K562 (cell line): ENCODE measurements at regions not wholly inside any gene's neighbourhood (a gene's known extent, or its start where the extent isn't known, plus 50 kb on each side); places are given as distances from the start of the nearest gene placed in this dataset.

Source experiments
- ATAC-seq: fragments of 200-7000 bp; cut with Tn5 transposase; 3 replicates; pipeline ENCODE4 v1.9.1; 2020; ENCODE audit warnings: moderate library complexity
- BruUV-seq: library from RNA; stranded (reverse); fragments of 400-500 nt; replicated peaks from 2 replicates; lab custom pipeline; 2021; lab: Mats Ljungman, UMichigan
- CTCF ChIA-PET: fragments of 300-600 bp; formaldehyde crosslinking; extraction: SDS; loops from one replicate; lab custom pipeline; 2021; ENCODE audit warnings: low intra/inter-chr PET ratio; lab: Yijun Ruan, JAX
- POLR2A ChIA-PET: fragments of 300-600, 350-650 bp; sonication (Branson Sonifier 250); formaldehyde crosslinking; extraction: SDS; loops from one replicate; lab custom pipeline; 2021; ENCODE audit warnings: antibody characterized with exemption, inconsistent platforms; lab: Yijun Ruan, JAX
- DNase-seq, 4 experiments: peaks; one replicate each; pipeline versions ENCODE4 v3.0.0 to v3.0.0-alpha.2; 2011 to 2018; ENCODE audit warnings: low spot score in 3 of 4, mixed read lengths in 3 of 4; ENCODE audit errors: extremely low read depth in 1 of 4
- FAIRE-seq: peaks from 2 replicates; lab custom pipeline; 2011; peaks lifted over from hg19 to GRCh38; lab: Jason Lieb, UNC
- H2AFZ ChIP-seq: 2 replicates; pipeline ENCODE4 v1.6.0; 2011; ENCODE audit warnings: low read depth, low read length, control low read depth, inconsistent platforms
- H3K27ac ChIP-seq: fragments of 200-600 bp; 3 replicates; pipeline ENCODE4 v1.8.0; 2011; ENCODE audit warnings: low read depth, mild to moderate bottlenecking, control low read depth, inconsistent platforms, low read length, moderate library complexity, mixed read lengths; ENCODE audit errors: extremely low read depth
- H3K27me3 ChIP-seq, 2 experiments: fragments of 300-600 bp in 1 of 2; 2 replicates in 1 of 2; 3 replicates in 1 of 2; pipeline versions ENCODE4 v1.6.0 to v1.8.0; 2011; ENCODE audit warnings: inconsistent platforms in 2 of 2, low read length in 2 of 2, mild to moderate bottlenecking in 1 of 2, mixed read lengths in 1 of 2, moderate library complexity in 1 of 2; ENCODE audit not compliant: control insufficient read depth in 2 of 2, insufficient read depth in 2 of 2
- H3K36me3 ChIP-seq: fragments of 300-600 bp; 3 replicates; pipeline ENCODE4 v1.8.0; 2011; ENCODE audit warnings: mild to moderate bottlenecking, low read length, inconsistent platforms; ENCODE audit not compliant: control insufficient read depth, insufficient read depth
- H3K4me1 ChIP-seq, 2 experiments: fragments of 200-600 bp in 1 of 2; replicated peaks in 1 of 2; 2 replicates in 1 of 2; 3 replicates in 1 of 2; pipeline versions ENCODE4 v1.5.1 to v1.8.0; 2011; ENCODE audit warnings: inconsistent platforms in 2 of 2, low read length in 2 of 2, mild to moderate bottlenecking in 1 of 2, mixed read lengths in 1 of 2, moderate library complexity in 1 of 2; ENCODE audit not compliant: control insufficient read depth in 2 of 2, insufficient read depth in 2 of 2
- H3K4me2 ChIP-seq: 2 replicates; pipeline ENCODE4 v1.6.1; 2011; ENCODE audit warnings: low read length, control low read depth, inconsistent platforms, mixed read lengths; ENCODE audit not compliant: insufficient read depth
- H3K4me3 ChIP-seq: fragments of 200-600 bp; sonication (generic), shearing (Covaris generic); 2 replicates; pipeline ENCODE4 v1.5.1; 2016; ENCODE audit warnings: control low read depth, inconsistent platforms
- H3K79me2 ChIP-seq: fragments of 200-600 bp; 3 replicates; pipeline ENCODE4 v1.8.0; 2011; ENCODE audit warnings: low read length, inconsistent platforms; ENCODE audit not compliant: control insufficient read depth, insufficient read depth
- H3K9ac ChIP-seq, 2 experiments: 2 replicates each; pipeline versions ENCODE4 v1.6.0 to v1.6.1; 2011; ENCODE audit warnings: low read depth in 2 of 2, low read length in 2 of 2, control low read depth in 1 of 2, inconsistent platforms in 1 of 2, mild to moderate bottlenecking in 1 of 2, mixed read lengths in 1 of 2; ENCODE audit not compliant: insufficient read depth in 1 of 2
- H3K9me1 ChIP-seq: one replicate; pipeline ENCODE4 v1.6.0; 2011; ENCODE audit warnings: inconsistent platforms, mild to moderate bottlenecking, low read length, moderate library complexity; ENCODE audit not compliant: control insufficient read depth, insufficient read depth
- H3K9me3 ChIP-seq: replicated peaks from 2 replicates; pipeline ENCODE4 v1.5.1; 2011; ENCODE audit warnings: low read depth, low read length, inconsistent platforms; ENCODE audit not compliant: control insufficient read depth, insufficient read depth
- H4K20me1 ChIP-seq: replicated peaks from 2 replicates; pipeline ENCODE4 v1.6.1; 2011; ENCODE audit warnings: low read length, inconsistent platforms, mixed read lengths; ENCODE audit not compliant: control insufficient read depth, insufficient read depth
- BHLHE40 ChIP-seq: IDR thresholded peaks from 2 replicates; pipeline ENCODE4 v1.6.1; 2011; ENCODE audit warnings: low read length, improper control_type of control experiment
- EP400 ChIP-seq: fragments of 450-650 bp; IDR thresholded peaks from 2 replicates; pipeline ENCODE4 v1.6.1; 2017; ENCODE audit warnings: antibody characterized with exemption, mild to moderate bottlenecking, moderate library complexity
- MTA2 ChIP-seq: fragments of 450-650 bp; IDR thresholded peaks from 2 replicates; pipeline ENCODE4 v1.6.1; 2016; ENCODE audit warnings: low read depth
- NCOR1 ChIP-seq: fragments of 450-650 bp; IDR thresholded peaks from 2 replicates; pipeline ENCODE4 v1.6.1; 2016; ENCODE audit warnings: mild to moderate bottlenecking, moderate library complexity
- POLR2G ChIP-seq: fragments of 200-400 bp; formaldehyde crosslinking; IDR thresholded peaks from 2 replicates; pipeline ENCODE4 v1.6.1; 2017; ENCODE audit warnings: low read depth, mild to moderate bottlenecking, antibody characterized with exemption, low read length, moderate library complexity
- POLR3G ChIP-seq: IDR thresholded peaks from 2 replicates; pipeline ENCODE4 v1.6.1; 2011; ENCODE audit not compliant: insufficient read length, insufficient replicate concordance; ENCODE audit errors: extremely low read depth
- RBM34 ChIP-seq: fragments of 200-400 bp; formaldehyde crosslinking; IDR thresholded peaks from 2 replicates; pipeline ENCODE4 v1.6.1; 2018; ENCODE audit warnings: low read length, borderline replicate concordance; ENCODE audit not compliant: insufficient read depth
- TAF15 ChIP-seq: fragments of 200-400 bp; formaldehyde crosslinking; IDR thresholded peaks from 2 replicates; pipeline ENCODE4 v1.6.1; 2017; ENCODE audit warnings: mild to moderate bottlenecking, low read depth, low read length, moderate library complexity
- TBL1XR1 ChIP-seq, 2 experiments: IDR thresholded peaks; 2 replicates each; pipeline ENCODE4 v1.6.1; 2012; ENCODE audit warnings: improper control_type of control experiment in 2 of 2, low read length in 2 of 2, mild to moderate bottlenecking in 1 of 2
- TFAM ChIP-seq: fragments of 250-450 bp; sonication (Bioruptor Pico); conservative IDR thresholded peaks from 2 replicates; pipeline ENCODE4 v1.5.0; 2021; ENCODE audit warnings: mild to moderate bottlenecking, moderate library complexity
- ZNF124 ChIP-seq: sonication (generic); formaldehyde crosslinking; IDR thresholded peaks from 2 replicates; pipeline ENCODE4 v1.8.1; 2022; ENCODE audit warnings: missing genetic modification reagents
- ZNF165 ChIP-seq: fragments of 250-450 bp; sonication (Bioruptor Pico); IDR thresholded peaks from 2 replicates; pipeline ENCODE4 v1.4.0; 2020; ENCODE audit warnings: borderline replicate concordance
- ZNF23 ChIP-seq: fragments of 250-450 bp; sonication (Bioruptor Pico); IDR thresholded peaks from 2 replicates; pipeline ENCODE4 v1.4.0; 2020; ENCODE audit warnings: mild to moderate bottlenecking
- ZNF232 ChIP-seq: sonication (generic); formaldehyde crosslinking; IDR thresholded peaks from 2 replicates; pipeline ENCODE4 v1.8.0; 2022; ENCODE audit warnings: mild to moderate bottlenecking, missing genetic modification reagents
- ZNF347 ChIP-seq: fragments of 450-650 bp; formaldehyde crosslinking; IDR thresholded peaks from 2 replicates; pipeline ENCODE4 v1.4.0; 2020; ENCODE audit warnings: low read depth, mild to moderate bottlenecking, moderate library complexity
- ZNF589 ChIP-seq: fragments of 200-800 bp; sonication (Bioruptor generic); IDR thresholded peaks from 2 replicates; pipeline ENCODE4 v1.6.1; 2016; ENCODE audit warnings: low read depth, missing genetic modification characterization, missing compliant biosample characterization
- WGBS: fragments of 100-300 bp; shearing (Covaris generic); methylation state at CpG from one replicate; pipeline ENCODE4 v1.1.6; 2016; ENCODE audit warnings: low coverage, mixed read lengths; ENCODE audit not compliant: insufficient coverage; ENCODE audit errors: missing lambda C conversion rate; 5-methylcytosine and 5-hydroxymethylcytosine counted together
- in situ Hi-C: fragments of 300-500 bp; cut with MboI; formaldehyde crosslinking; loops from 4 replicates; pipeline ENCODE4 v1.15.0; 2018; ENCODE audit warnings: inconsistent platforms, mixed read lengths
- intact Hi-C: fragments of 100-400 bp; cut with micrococcal nuclease; formaldehyde crosslinking; loops from 2 replicates; pipeline ENCODE4 v1.14.2; 2022
- TF ChIP-seq, protein P1 (sequence below), 2 experiments: fragments of 450-650 bp; IDR thresholded peaks; 2 replicates each; pipeline ENCODE4 v1.6.1; 2016

DNA sequence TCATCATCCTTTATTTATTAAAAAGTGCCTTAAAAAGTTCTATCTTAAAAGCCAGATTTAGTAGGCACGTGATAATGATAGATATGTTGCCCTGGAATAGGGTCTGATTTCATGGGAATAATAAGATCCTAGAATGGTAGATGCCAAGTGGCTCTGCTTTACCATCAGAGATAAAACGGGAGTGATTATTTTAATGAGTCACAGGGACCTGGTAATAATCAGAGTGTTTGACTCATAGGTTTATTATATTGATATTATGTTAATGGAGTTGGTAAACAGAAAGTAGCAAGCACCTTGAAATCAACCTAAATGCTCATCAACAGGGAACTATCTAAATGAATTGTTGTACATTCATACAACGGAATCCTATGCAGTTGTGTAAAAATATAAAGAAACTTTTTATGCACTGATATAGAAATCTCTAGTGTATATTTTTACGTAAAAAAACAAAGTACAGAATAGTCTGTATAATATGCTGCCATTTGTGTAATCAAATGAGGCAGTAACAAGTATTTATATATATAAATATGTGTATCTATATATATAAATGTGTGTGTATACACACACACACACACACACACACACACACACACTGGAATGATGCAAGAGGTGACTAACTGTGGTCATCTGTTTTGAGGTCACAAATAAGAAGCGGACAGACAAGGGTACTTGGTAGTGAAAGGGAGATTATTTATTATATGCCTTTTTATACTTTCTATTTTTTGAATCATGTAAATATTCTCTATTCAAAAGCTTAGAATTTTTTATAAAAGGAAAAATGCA, 78.6 kb upstream of the DYNC1I1 start (continued):
- no peak for TF ChIP-seq ZNF23 (CRISPR knock-in tag)
- 0 out of 2 replicates have a peak, but pooled peaks have one; percentile 18 for TF ChIP-seq EP400
- TF ChIP-seq ZNF589 (CRISPR knock-in tag): no peak
- TF ChIP-seq, all 486 proteins: peak for 21

DNA sequence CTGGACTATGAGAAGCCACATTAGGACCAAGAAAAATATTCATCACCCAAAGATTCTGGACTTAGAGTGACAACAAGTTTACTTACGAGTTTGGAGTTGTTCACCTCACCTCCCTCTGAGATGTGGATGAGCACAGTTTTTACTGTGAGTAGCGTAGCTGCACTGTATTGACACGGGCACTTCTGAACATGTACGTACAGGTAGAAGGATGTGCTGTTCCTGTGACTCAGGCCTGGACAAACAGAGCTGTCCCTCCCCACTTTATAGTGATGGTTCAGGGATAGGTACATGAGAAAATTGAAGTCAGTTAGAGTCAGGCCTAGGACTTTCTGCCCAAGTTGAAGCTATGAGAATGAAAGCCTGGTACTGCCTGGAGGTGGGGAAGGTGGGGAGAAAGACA, 80.9 kb upstream of the DYNC1I1 start:
- no TSS peak for BruUV-seq
- WGBS: 3% methylated on average over 4 of the region's 4 CpGs
- intact Hi-C loops (no loop called here), in situ Hi-C loops (no loop called here)
- H3K36me3 ChIP-seq: no peaks in the 10 kb centered on the region
- TF ChIP-seq POLR2G (no peak), ZNF124 (CRISPR knock-in tag) (no peak), ZNF165 (CRISPR knock-in tag) (no peak), NCOR1 (no peak), MTA2 (no peak), TFAM (CRISPR knock-in tag) (no peak), POLR3G (no peak), ZNF347 (CRISPR knock-in tag) (no peak), BHLHE40 (no peak), TBL1XR1 (IDR thresholded peaks at IDR 0.05; ENCODE audit: low read length in 2 of 2) (no peak), RBM34 (no peak), TAF15 (no peak), ZNF232 (CRISPR knock-in tag) (no peak)
- TF ChIP-seq, protein P1, sequence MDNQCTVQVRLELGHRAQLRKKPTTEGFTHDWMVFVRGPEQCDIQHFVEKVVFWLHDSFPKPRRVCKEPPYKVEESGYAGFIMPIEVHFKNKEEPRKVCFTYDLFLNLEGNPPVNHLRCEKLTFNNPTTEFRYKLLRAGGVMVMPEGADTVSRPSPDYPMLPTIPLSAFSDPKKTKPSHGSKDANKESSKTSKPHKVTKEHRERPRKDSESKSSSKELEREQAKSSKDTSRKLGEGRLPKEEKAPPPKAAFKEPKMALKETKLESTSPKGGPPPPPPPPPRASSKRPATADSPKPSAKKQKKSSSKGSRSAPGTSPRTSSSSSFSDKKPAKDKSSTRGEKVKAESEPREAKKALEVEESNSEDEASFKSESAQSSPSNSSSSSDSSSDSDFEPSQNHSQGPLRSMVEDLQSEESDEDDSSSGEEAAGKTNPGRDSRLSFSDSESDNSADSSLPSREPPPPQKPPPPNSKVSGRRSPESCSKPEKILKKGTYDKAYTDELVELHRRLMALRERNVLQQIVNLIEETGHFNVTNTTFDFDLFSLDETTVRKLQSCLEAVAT (IDR thresholded peaks at IDR 0.05): no peak
- ATAC-seq: no peak
- H3K9ac ChIP-seq: no peak overlapping the region
- no peak for DNase-seq
- H3K27ac ChIP-seq: no peak overlapping the region
- no peaks in the 10 kb centered on the region for H3K9me1 ChIP-seq
- no peaks in the 10 kb centered on the region for H3K27me3 ChIP-seq
- H4K20me1 ChIP-seq: no peaks in the 10 kb centered on the region
- H3K4me2 ChIP-seq: no peak overlapping the region
- no peaks in the 10 kb centered on the region for H3K79me2 ChIP-seq
- H3K9me3 ChIP-seq: no peaks in the 10 kb centered on the region
- ChIA-PET POLR2A (interaction anchor here (0.6 to 0.9 kb wide), 2 partner anchors 114 to 150 kb away, joined by 3 to 7 read pairs; no protein-coding TSS in a partner anchor), CTCF (interaction anchor here (1.0 to 5.5 kb wide), 4 partner anchors 150 to 1242 kb away, joined by 4 to 50 read pairs (median 21); no protein-coding TSS in a partner anchor)
- FAIRE-seq: no peak
- no peak overlapping the region for H2AFZ ChIP-seq
- H3K4me1 ChIP-seq: no peaks in the 10 kb centered on the region
- H3K4me3 ChIP-seq: no peak overlapping the region
